SU-DHL-6 (cell line): ENCODE measurements at regions not wholly inside any gene's neighbourhood (a gene's known extent, or its start where the extent isn't known, plus 50 kb on each side); places are given as distances from the start of the nearest gene placed in this dataset.

ENCODE experiments used
- CTCF ChIP-seq: fragments of 200-600 bp; sonication (generic); IDR thresholded peaks from one replicate; pipeline ENCODE4 v1.5.1; 2017; ENCODE audit warnings: antibody characterized with exemption, mild to moderate bottlenecking, low read length, moderate library complexity; ENCODE audit not compliant: insufficient read depth, poor library complexity, severe bottlenecking
- EZH2phosphoT487 ChIP-seq: fragments of 200-600 bp; sonication (generic), shearing (Covaris generic); conservative IDR thresholded peaks from 2 replicates; pipeline ENCODE4 v1.6.1; 2018; ENCODE audit warnings: mild to moderate bottlenecking, antibody characterized with exemption, low read length, moderate library complexity, mixed read lengths

- TF ChIP-seq CTCF, result no peak
- no peak for TF ChIP-seq EZH2phosphoT487
These were observed 581.7 kb upstream of the B3GAT1 start for GRCh38 chr11:134993691-134994243.
